Prostate gland (tissue), 2 donors: ENCODE measurements at regions not wholly inside any gene's neighbourhood (a gene's known extent, or its start where the extent isn't known, plus 50 kb on each side); places are given as distances from the start of the nearest gene placed in this dataset.

Experiments
- CTCF ChIP-seq, 4 experiments: fragments of 200-600 bp in 2 of 4; fragments of 450-650 bp in 2 of 4; sonication (generic) in 2 of 4; IDR thresholded peaks; 1 replicate in 3 of 4; 2 replicates in 1 of 4; pipeline ENCODE4 v1.5.1; 2016 to 2019; ENCODE audit warnings: antibody characterized with exemption in 4 of 4, mild to moderate bottlenecking in 2 of 4, moderate library complexity in 2 of 4
- POLR2A ChIP-seq: fragments of 450-650 bp; IDR thresholded peaks from one replicate; pipeline ENCODE4 v1.6.1; 2016; ENCODE audit warnings: antibody characterized with exemption, mild to moderate bottlenecking
- POLR2AphosphoS5 ChIP-seq: sonication (generic); formaldehyde crosslinking; IDR thresholded peaks from one replicate; pipeline ENCODE4 v1.6.1; 2017; ENCODE audit warnings: antibody characterized with exemption

DNA sequence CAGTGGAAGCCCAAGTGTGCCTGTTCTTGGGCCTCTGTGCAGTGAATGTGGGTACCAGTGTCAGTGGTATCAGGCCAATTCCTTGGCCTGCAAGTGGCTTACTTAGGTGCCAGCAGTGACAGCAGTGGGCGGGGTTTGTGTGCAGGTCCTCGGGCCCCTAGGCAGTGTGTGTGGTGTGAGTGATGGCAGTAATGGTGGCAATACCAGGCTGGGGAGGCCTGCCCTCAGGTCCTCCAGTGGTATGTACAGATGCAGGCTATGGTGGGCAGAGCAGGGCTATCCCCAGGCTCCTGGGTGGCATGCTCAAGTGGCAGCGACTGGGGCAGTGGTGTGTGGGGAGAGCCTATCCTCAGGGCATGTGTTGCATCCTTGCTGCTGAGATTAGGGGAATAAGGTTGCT is 379.7 kb downstream of the SQOR start:
- TF ChIP-seq POLR2AphosphoS5 (no peak), CTCF (IDR thresholded peaks at IDR 0.05) (no peak), POLR2A (no peak)
